Aorta (tissue), 5 donors: ENCODE measurements at regions not wholly inside any gene's neighbourhood (a gene's known extent, or its start where the extent isn't known, plus 50 kb on each side); places are given as distances from the start of the nearest gene placed in this dataset.
A peak's percentile ranks its signal among the peaks of the same experiment; 100 is the strongest.
"Not testable (repeated sequence)": the region's sequence is repeated elsewhere in the genome, so short reads cannot be mapped to it uniquely, and the experiment has no call there.

Experiments
- ATAC-seq: fragments of 200-7000 bp; cut with Tn5 transposase; one replicate; pipeline ENCODE4 v1.9.1; 2022; ENCODE audit warnings: moderate library complexity; ENCODE audit not compliant: low FRiP score
- DNase-seq, 2 donors: peaks; one replicate each; pipeline ENCODE4 v3.0.0-alpha.2; 2020
- H3K27ac ChIP-seq, 2 donors: one replicate each; pipeline ENCODE4 v1.5.1; 2013; ENCODE audit warnings: low read length in 2 of 2, mild to moderate bottlenecking in 2 of 2, moderate library complexity in 2 of 2, control low read depth in 1 of 2, inconsistent platforms in 1 of 2, low read depth in 1 of 2
- H3K27me3 ChIP-seq, 2 donors: one replicate each; pipeline ENCODE4 v1.6.1; 2013; ENCODE audit warnings: control low read depth in 1 of 2, low read length in 1 of 2, mild to moderate bottlenecking in 1 of 2, moderate library complexity in 1 of 2; ENCODE audit not compliant: insufficient read depth in 2 of 2, control insufficient read depth in 1 of 2
- H3K36me3 ChIP-seq, 2 donors: one replicate each; pipeline ENCODE4 v1.6.1; 2013; ENCODE audit warnings: control low read depth in 1 of 2, low read length in 1 of 2, mild to moderate bottlenecking in 1 of 2; ENCODE audit not compliant: insufficient read depth in 2 of 2, control insufficient read depth in 1 of 2
- H3K4me1 ChIP-seq, 2 donors: one replicate each; pipeline ENCODE4 v1.6.1; 2013; ENCODE audit warnings: low read length in 2 of 2, control low read depth in 1 of 2, mild to moderate bottlenecking in 1 of 2, moderate library complexity in 1 of 2; ENCODE audit not compliant: insufficient read depth in 2 of 2, control insufficient read depth in 1 of 2
- H3K4me3 ChIP-seq, 2 donors: one replicate each; pipeline ENCODE4 v1.5.1; 2013; ENCODE audit warnings: low read length in 2 of 2, control low read depth in 1 of 2, mild to moderate bottlenecking in 1 of 2
- H3K9me3 ChIP-seq: one replicate; pipeline ENCODE4 v1.6.1; 2013; ENCODE audit warnings: mild to moderate bottlenecking, low read length; ENCODE audit not compliant: control insufficient read depth
- WGBS, 2 donors: extraction: QIAGEN DNeasy Blood & Tissue Kit; methylation state at CpG; one replicate each; pipeline ENCODE4 v1.1.7; 2013; 5-methylcytosine and 5-hydroxymethylcytosine counted together
- intact Hi-C, 2 donors: fragments of 100-400 bp; cut with DNase I; formaldehyde crosslinking; loops; one replicate each; pipeline versions ENCODE4 v1.14.2 to v1.15.0; 2022
- donor health status: healthy with polysubstance abuse.
- donor health status: Bipolar disorder and iron deficiency.
- donor health status: DM: no; HTN: no; CAD: no.
- donor health status: DM: no; HTN: no; CAD: no.
- donor health status: DM: yes; HTN: yes; CAD: no.

DNA sequence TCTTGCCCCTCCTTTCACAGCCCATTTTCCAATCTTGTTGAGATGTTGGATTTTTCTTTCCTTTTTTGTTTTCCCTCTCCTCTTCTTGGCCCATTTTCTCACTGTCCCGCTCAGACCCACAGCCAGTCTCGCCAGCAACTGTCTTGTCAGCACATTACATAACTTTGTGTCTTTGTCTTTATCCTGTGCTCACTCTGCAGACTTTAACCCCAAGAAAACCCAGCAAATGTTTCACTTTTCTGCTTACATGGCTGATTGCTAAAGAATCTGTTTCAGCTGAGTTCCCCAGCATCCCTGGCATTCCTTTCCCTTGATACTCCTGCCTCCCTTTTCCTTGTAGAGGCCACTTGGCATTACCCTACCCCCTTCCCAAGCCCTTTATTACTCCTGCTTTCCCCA lies 74.6 kb downstream of the ZNF648 start:
- H3K4me3 ChIP-seq = no peak overlapping the region
- no peak overlapping the region for H3K27ac ChIP-seq
- H3K36me3 ChIP-seq = no peaks in the 10 kb centered on the region
- H3K27me3 ChIP-seq = no peaks in the 10 kb centered on the region
- ATAC-seq (no peak), DNase-seq (no peak)
- peaks cover 2% of the 10 kb centered on the region for H3K9me3 ChIP-seq
- intact Hi-C loops = no loop called here
- 37 to 42% methylated on average over 2 of the region's 2 CpGs for WGBS, 2 donors
- no peaks in the 10 kb centered on the region for H3K4me1 ChIP-seq

DNA sequence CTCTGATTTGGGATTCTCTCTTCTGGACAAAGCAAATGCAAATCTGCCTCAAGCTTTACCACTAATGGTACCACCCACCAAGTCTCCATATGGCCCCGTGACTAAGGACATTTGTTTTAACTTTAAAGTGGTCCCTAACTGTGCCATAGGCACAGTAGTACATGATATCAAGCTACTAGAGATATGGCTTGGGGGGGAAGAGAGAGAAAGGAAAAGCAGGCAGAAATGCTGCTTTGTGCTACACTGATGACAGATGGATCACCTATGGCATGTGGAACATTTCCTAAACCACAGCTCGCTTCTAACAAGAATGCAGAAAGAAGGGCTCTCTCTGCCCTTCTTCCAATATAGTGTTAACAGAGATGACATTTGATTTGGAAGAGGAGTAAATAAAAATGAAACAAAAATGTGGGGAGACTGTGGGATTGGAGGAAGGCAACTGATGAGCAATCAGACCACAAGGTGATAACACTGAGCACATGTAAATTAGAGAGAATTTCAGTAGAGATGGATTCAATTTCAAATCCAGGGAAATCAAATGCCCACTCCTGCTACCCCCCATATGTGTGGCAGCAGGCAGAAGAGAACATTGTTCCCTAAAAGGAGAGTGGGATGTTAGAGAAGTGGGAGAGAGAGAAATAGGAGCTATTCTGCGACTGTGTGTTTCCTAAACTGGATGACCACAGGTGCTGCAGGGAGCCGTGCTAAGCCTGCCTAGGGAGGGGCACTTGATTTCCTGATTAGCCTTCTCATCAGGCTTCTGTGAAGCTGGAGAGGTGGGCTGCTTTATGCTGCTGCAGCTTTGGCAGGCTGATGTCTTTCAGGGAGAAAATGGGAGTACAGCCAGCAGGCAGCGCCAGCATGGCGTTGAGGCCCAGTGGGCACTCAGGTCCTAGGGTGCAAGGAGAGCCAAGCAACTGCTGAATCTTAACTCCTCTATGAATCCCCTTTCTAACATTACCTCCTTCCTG lies 75.3 kb downstream of the ZNF648 start:
- DNase-seq = no peak
- no peaks in the 10 kb centered on the region for H3K36me3 ChIP-seq
- H3K4me3 ChIP-seq = no peak overlapping the region
- H3K27me3 ChIP-seq = no peaks in the 10 kb centered on the region
- H3K27ac ChIP-seq = no peak overlapping the region
- H3K9me3 ChIP-seq = peaks cover 2% of the 10 kb centered on the region
- ATAC-seq = peak; percentile 36
- H3K4me1 ChIP-seq = no peaks in the 10 kb centered on the region
- WGBS, 2 donors = 42 to 47% methylated on average over 6 of the region's 6 CpGs
- intact Hi-C loops = no loop called here

DNA sequence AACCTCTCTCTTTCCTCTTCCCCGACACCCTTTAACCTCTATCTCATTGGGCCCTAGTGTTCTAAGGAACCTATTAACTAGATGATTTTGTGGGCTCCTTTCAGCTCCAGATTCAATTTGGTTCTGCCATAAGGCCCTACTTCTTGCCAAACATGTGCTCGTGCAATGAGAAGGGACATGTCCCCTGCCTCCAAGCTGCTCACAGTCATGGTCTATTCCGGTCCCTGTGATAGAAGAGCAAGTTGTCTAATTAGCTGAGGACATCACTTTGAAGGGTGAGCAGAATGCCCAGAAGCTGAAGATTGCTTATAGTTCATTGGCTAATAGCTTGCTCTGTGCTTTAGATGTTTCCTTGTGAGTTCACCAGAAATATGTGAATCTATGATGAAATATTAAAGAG lies 76.2 kb downstream of the ZNF648 start:
- intact Hi-C loops = no loop called here
- DNase-seq (no peak), ATAC-seq (no peak)
- 86 to 87% methylated on average over 3 of the region's 3 CpGs for WGBS, 2 donors
- Histone ChIP-seq H3K9me3 (peaks cover 2% of the 10 kb centered on the region), H3K4me3 (no peak overlapping the region), H3K36me3 (no peaks in the 10 kb centered on the region), H3K4me1 (no peaks in the 10 kb centered on the region), H3K27me3 (no peaks in the 10 kb centered on the region), H3K27ac (no peak overlapping the region)

DNA sequence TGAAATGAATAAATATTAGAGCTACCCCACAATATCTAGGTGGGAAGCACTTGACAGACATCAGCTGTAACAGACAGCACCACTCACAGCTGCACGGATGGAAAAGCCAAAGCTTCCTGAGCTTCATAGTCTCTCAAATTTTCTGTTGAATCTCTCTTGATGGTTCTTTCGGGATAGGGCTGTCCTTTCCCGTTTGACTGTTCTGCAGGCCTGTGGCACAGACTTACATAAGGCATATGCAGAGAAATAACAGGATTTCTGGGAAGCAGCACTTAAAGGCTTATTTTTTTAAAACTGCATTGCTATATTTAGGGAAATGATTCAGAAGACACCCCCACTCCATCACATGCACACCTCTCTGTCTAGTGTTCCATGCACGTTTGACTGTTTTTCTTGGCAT lies 77.5 kb downstream of the ZNF648 start:
- ATAC-seq = no peak
- no peak for DNase-seq
- Histone ChIP-seq H3K27me3 (no peaks in the 10 kb centered on the region), H3K36me3 (no peaks in the 10 kb centered on the region), H3K4me1 (no peaks in the 10 kb centered on the region), H3K4me3 (no peak overlapping the region), H3K27ac (no peak overlapping the region), H3K9me3 (peaks cover 2% of the 10 kb centered on the region)
- 51 to 53% methylated on average over 4 of the region's 4 CpGs for WGBS, 2 donors
- intact Hi-C loops = no loop called here

DNA sequence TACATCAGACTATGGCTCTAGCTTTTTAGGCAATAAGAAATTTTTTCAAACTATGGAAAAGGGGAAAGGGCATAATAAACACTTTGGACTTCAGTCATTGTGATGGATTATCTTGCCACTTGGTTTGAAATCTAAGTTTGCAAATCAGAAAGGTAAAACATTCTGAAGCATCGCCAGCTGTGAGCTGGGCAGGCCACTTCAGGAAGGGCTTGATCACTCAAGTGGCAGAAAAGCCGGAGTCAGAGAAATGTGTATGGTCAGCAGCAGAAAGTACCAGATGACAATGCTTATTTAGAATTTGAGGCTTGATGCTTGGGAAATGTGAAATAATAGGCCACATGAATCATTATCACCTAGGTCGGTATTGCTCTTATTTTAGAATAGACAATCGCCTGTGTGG lies 79.7 kb downstream of the ZNF648 start:
- intact Hi-C loops = no loop called here
- Histone ChIP-seq H3K36me3 (no peaks in the 10 kb centered on the region), H3K27ac (no peak overlapping the region), H3K4me3 (no peak overlapping the region), H3K4me1 (no peaks in the 10 kb centered on the region), H3K27me3 (no peaks in the 10 kb centered on the region), H3K9me3 (peaks cover 2% of the 10 kb centered on the region)
- ATAC-seq (no peak), DNase-seq (no peak)
- WGBS, 2 donors = 82 to 87% methylated on average over 4 of the region's 4 CpGs

DNA sequence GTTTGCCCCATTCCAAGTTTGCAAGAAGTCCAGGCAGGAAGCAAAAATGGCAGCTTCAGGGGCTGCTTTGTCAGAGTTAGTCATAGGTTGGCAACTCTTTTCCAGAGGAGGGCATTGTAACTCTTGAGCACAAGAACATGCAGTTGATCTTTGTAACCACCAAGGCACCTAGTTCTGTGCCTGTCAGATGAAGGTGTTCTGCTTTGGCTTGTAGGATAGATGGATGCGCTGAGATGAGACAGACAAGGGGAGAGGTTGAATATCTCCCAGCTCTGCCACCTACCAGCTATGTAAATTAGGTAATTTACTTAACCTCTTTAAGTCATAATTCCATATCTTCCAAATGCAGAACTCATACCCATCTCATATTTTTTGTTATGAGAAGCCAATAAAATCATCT lies 89.3 kb downstream of the ZNF648 start:
- intact Hi-C loops = no loop called here
- no peak for DNase-seq
- ATAC-seq = no peak
- H3K36me3 ChIP-seq = no peaks in the 10 kb centered on the region
- no peaks in the 10 kb centered on the region for H3K4me1 ChIP-seq
- no peak overlapping the region for H3K4me3 ChIP-seq
- H3K27me3 ChIP-seq = no peaks in the 10 kb centered on the region
- WGBS, 2 donors = 93 to 96% methylated on average over 1 of the region's 1 CpG
- H3K9me3 ChIP-seq = peaks cover 4% of the 10 kb centered on the region
- H3K27ac ChIP-seq = no peak overlapping the region

DNA sequence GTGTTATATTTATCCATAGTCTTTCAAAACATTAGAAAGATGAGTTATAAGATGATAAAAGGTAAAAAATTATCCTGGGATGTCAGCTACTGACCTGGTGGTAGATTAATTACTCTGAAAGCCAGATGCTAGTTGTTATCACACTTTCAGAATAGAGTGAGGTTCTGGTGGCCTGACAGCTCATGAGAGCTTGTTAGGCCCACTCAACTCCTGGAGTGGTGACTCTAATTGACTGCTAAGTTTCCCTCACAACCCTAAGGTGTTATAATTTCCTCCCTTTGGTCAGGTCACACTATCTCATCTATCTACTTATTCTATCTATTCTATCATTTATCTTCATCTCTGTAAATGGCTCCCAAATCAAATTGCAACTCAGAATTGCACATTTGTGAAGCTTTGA lies 90.1 kb downstream of the ZNF648 start:
- Histone ChIP-seq H3K27me3 (no peaks in the 10 kb centered on the region), H3K9me3 (peaks cover 4% of the 10 kb centered on the region), H3K27ac (no peak overlapping the region), H3K4me1 (no peaks in the 10 kb centered on the region), H3K36me3 (no peaks in the 10 kb centered on the region), H3K4me3 (no peak overlapping the region)
- DNase-seq (no peak), ATAC-seq (no peak)
- intact Hi-C loops = no loop called here

DNA sequence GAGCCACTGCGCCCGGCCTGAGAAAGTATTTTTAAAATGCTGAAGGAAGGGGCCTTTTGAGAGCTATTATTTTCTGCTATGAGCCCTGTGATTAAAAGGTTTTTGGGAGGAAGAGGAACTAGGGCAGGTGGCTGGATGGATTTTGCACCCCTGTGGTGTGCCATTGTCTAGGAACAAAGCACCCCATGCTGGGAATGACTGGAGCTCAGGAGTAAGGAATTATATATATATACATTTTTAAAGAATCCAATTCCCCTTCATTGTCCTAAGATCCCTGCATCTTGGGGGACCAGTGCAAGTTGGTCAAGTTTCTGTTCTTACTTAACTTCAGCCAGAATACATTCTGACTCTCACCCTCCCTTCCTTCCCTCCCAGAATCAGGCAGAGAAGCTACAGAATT lies 91.6 kb downstream of the ZNF648 start:
- WGBS, 2 donors = 60 to 62% methylated on average over 2 of the region's 2 CpGs
- Histone ChIP-seq H3K36me3 (no peaks in the 10 kb centered on the region), H3K27me3 (no peaks in the 10 kb centered on the region), H3K4me1 (no peaks in the 10 kb centered on the region), H3K4me3 (no peak overlapping the region), H3K27ac (no peak overlapping the region), H3K9me3 (peaks cover 2% of the 10 kb centered on the region)
- ATAC-seq (no peak), DNase-seq (no peak)
- intact Hi-C loops = no loop called here

DNA sequence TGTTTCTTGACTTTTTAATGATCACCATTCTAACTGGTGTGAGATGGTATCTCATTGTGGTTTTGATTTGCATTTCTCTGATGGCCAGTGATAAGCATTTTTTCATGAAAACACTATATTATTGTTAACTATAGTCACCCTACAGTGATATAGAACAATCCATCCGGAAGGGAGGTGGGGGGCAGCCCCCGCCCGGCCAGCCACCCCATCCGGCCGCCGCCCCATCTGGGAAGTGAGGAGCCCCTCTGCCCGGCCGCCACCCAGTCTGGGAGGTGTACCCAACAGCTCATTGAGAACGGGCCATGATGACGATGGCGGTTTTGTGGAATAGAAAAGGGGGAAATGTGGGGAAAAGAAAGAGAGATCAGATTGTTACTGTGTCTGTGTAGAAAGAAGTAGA lies 106.8 kb downstream of the ZNF648 start:
- H3K9me3 ChIP-seq, H3K36me3 ChIP-seq, intact Hi-C loops, DNase-seq, H3K4me3 ChIP-seq, H3K4me1 ChIP-seq, ATAC-seq, H3K27me3 ChIP-seq, H3K27ac ChIP-seq: not testable (repeated sequence)
- WGBS, 2 donors = 95 to 96% methylated on average over 11 of the region's 11 CpGs
